OCI-LY1 (cell line): ENCODE measurements at regions not wholly inside any gene's neighbourhood (a gene's known extent, or its start where the extent isn't known, plus 50 kb on each side); places are given as distances from the start of the nearest gene placed in this dataset.

Source experiments
- H2AFZ ChIP-seq: fragments of 200-600 bp; sonication (generic), shearing (Covaris generic); 2 replicates; pipeline ENCODE4 v1.6.0; 2014; ENCODE audit warnings: antibody characterized with exemption, mild to moderate bottlenecking, low read length
- H3F3A ChIP-seq: fragments of 200-600 bp; sonication (generic), shearing (Covaris generic); 2 replicates; pipeline ENCODE4 v1.6.0; 2014; ENCODE audit warnings: mild to moderate bottlenecking, antibody characterized with exemption, low read length, moderate library complexity; ENCODE audit not compliant: insufficient read depth
- H3K27ac ChIP-seq: fragments of 200-600 bp; sonication (generic); 2 replicates; pipeline ENCODE4 v1.5.1; 2014; ENCODE audit warnings: low read length, mixed run types, mild to moderate bottlenecking, low read depth; ENCODE audit not compliant: poor library complexity, severe bottlenecking
- H3K27me3 ChIP-seq: fragments of 200-600 bp; sonication (generic); 2 replicates; pipeline ENCODE4 v1.6.0; 2014; ENCODE audit warnings: antibody characterized with exemption, mild to moderate bottlenecking, low read length, moderate library complexity; ENCODE audit not compliant: insufficient read depth
- H3K36me3 ChIP-seq: fragments of 200-600 bp; sonication (generic); 2 replicates; pipeline ENCODE4 v1.6.1; 2014; ENCODE audit warnings: mild to moderate bottlenecking, antibody characterized with exemption, low read length, moderate library complexity, mixed read lengths; ENCODE audit not compliant: insufficient read depth
- H3K4me1 ChIP-seq: fragments of 200-600 bp; sonication (generic); 2 replicates; pipeline ENCODE4 v1.5.1; 2014; ENCODE audit warnings: mild to moderate bottlenecking, low read length, moderate library complexity; ENCODE audit not compliant: insufficient read depth, severe bottlenecking
- H3K4me2 ChIP-seq: fragments of 200-600 bp; sonication (generic), shearing (Covaris generic); 2 replicates; pipeline ENCODE4 v1.6.1; 2014; ENCODE audit warnings: low read length
- H3K4me3 ChIP-seq: fragments of 200-600 bp; sonication (generic); 2 replicates; pipeline ENCODE4 v1.5.1; 2014; ENCODE audit warnings: low read length, low read depth, mild to moderate bottlenecking, mixed read lengths; ENCODE audit not compliant: poor library complexity, severe bottlenecking
- H3K79me2 ChIP-seq: fragments of 200-600 bp; shearing (Covaris generic); 2 replicates; pipeline ENCODE4 v1.6.1; 2016; ENCODE audit warnings: mixed run types, low read length, mixed read lengths; ENCODE audit not compliant: insufficient read depth
- H3K9ac ChIP-seq: fragments of 200-600 bp; sonication (generic), shearing (Covaris generic); 2 replicates; pipeline ENCODE4 v1.6.1; 2014; ENCODE audit warnings: mild to moderate bottlenecking, low read length, mixed read lengths
- H3K9me2 ChIP-seq: fragments of 200-600 bp; sonication (generic), shearing (Covaris generic); 2 replicates; pipeline ENCODE4 v1.6.1; 2014; ENCODE audit warnings: low read depth, mild to moderate bottlenecking, low read length, mixed read lengths
- H3K9me3 ChIP-seq: fragments of 200-600 bp; shearing (Covaris generic); 2 replicates; pipeline ENCODE4 v1.6.1; 2014; ENCODE audit warnings: low read length, mixed read lengths
- H4K20me1 ChIP-seq: fragments of 200-600 bp; sonication (generic), shearing (Covaris generic); 2 replicates; pipeline ENCODE4 v1.6.0; 2016; ENCODE audit warnings: mild to moderate bottlenecking, low read length; ENCODE audit not compliant: insufficient read depth
- CTCF ChIP-seq: fragments of 200-600 bp; sonication (generic), shearing (Covaris generic); IDR thresholded peaks from 2 replicates; pipeline ENCODE4 v1.5.1; 2017; ENCODE audit warnings: mild to moderate bottlenecking, antibody characterized with exemption, low read length, moderate library complexity, mixed read lengths
- EZH2 ChIP-seq: fragments of 200-600 bp; sonication (generic), shearing (Covaris generic); IDR thresholded peaks from 2 replicates; pipeline ENCODE4 v1.8.0; 2017; ENCODE audit warnings: borderline replicate concordance, mixed run types, mild to moderate bottlenecking, antibody characterized with exemption, low read length, moderate library complexity, mixed read lengths

- Histone ChIP-seq H2AFZ (no peak overlapping the region), H3K9ac (no peak overlapping the region), H3K4me3 (no peak overlapping the region), H3K4me2 (no peak overlapping the region), H3K9me2 (no peaks in the 10 kb centered on the region), H4K20me1 (no peaks in the 10 kb centered on the region), H3K36me3 (no peaks in the 10 kb centered on the region), H3K27ac (no peak overlapping the region), H3K9me3 (no peaks in the 10 kb centered on the region), H3K79me2 (no peaks in the 10 kb centered on the region), H3F3A (no peaks in the 10 kb centered on the region), H3K27me3 (no peaks in the 10 kb centered on the region), H3K4me1 (no peaks in the 10 kb centered on the region)
- no peak for TF ChIP-seq CTCF
- TF ChIP-seq EZH2 = no peak
Observed at GRCh38 chr3:110493438-110494092, 578.1 kb upstream of the NECTIN3 start.

- no peaks in the 10 kb centered on the region for H3K4me1 ChIP-seq
- H4K20me1 ChIP-seq = no peaks in the 10 kb centered on the region
- no peak overlapping the region for H3K9ac ChIP-seq
- no peaks in the 10 kb centered on the region for H3F3A ChIP-seq
- no peaks in the 10 kb centered on the region for H3K27me3 ChIP-seq
- H3K36me3 ChIP-seq = no peaks in the 10 kb centered on the region
- no peak overlapping the region for H2AFZ ChIP-seq
- TF ChIP-seq EZH2 = no peak
- TF ChIP-seq CTCF = no peak
- H3K9me3 ChIP-seq = no peaks in the 10 kb centered on the region
- no peak overlapping the region for H3K27ac ChIP-seq
- no peak overlapping the region for H3K4me3 ChIP-seq
- no peak overlapping the region for H3K4me2 ChIP-seq
- H3K79me2 ChIP-seq = no peaks in the 10 kb centered on the region
- H3K9me2 ChIP-seq = no peaks in the 10 kb centered on the region
Observed at GRCh38 chr3:110494093-110494490, 577.5 kb upstream of the NECTIN3 start.

GRCh38 chr3:110494728-110495127 is 576.9 kb upstream of the NECTIN3 start:
- no peaks in the 10 kb centered on the region for H3K9me3 ChIP-seq
- no peak overlapping the region for H3K9ac ChIP-seq
- H3K4me1 ChIP-seq = no peaks in the 10 kb centered on the region
- no peak overlapping the region for H3K4me3 ChIP-seq
- H3K27ac ChIP-seq = no peak overlapping the region
- no peaks in the 10 kb centered on the region for H3K9me2 ChIP-seq
- H4K20me1 ChIP-seq = no peaks in the 10 kb centered on the region
- TF ChIP-seq CTCF = no peak
- TF ChIP-seq EZH2 = no peak
- H3K4me2 ChIP-seq = no peak overlapping the region
- H3K27me3 ChIP-seq = no peaks in the 10 kb centered on the region
- H3K79me2 ChIP-seq = no peaks in the 10 kb centered on the region
- H2AFZ ChIP-seq = no peak overlapping the region
- no peaks in the 10 kb centered on the region for H3F3A ChIP-seq
- no peaks in the 10 kb centered on the region for H3K36me3 ChIP-seq
